HEK293 (cell line): ENCODE measurements at regions not wholly inside any gene's neighbourhood (a gene's known extent, or its start where the extent isn't known, plus 50 kb on each side); places are given as distances from the start of the nearest gene placed in this dataset.

Experiments
- CTCF ChIP-seq: fragments of 450-650 bp; formaldehyde crosslinking; IDR thresholded peaks from 2 replicates; pipeline ENCODE4 v1.5.1; 2016; ENCODE audit warnings: missing biosample characterization, missing genetic modification characterization
- FEZF1 ChIP-seq: fragments of 450-650 bp; formaldehyde crosslinking; IDR thresholded peaks from 2 replicates; pipeline ENCODE4 v1.5.1; 2016; ENCODE audit warnings: missing biosample characterization, missing genetic modification characterization
- ZBTB26 ChIP-seq: fragments of 450-650 bp; formaldehyde crosslinking; optimal IDR thresholded peaks from 2 replicates; pipeline ENCODE3; 2016; ENCODE audit warnings: missing biosample characterization, mild to moderate bottlenecking, missing genetic modification characterization
- ZNF146 ChIP-seq: fragments of 450-650 bp; formaldehyde crosslinking; IDR thresholded peaks from 2 replicates; pipeline ENCODE4 v1.5.1; 2016; ENCODE audit warnings: missing biosample characterization, missing genetic modification characterization
- ZNF501 ChIP-seq: fragments of 450-650 bp; formaldehyde crosslinking; IDR thresholded peaks from 2 replicates; pipeline ENCODE4 v1.5.1; 2016; ENCODE audit warnings: missing biosample characterization, missing genetic modification characterization
- ZNF561 ChIP-seq: fragments of 450-650 bp; IDR thresholded peaks from 2 replicates; pipeline ENCODE4 v1.5.1; 2018; ENCODE audit warnings: missing biosample characterization, missing genetic modification characterization, borderline replicate concordance
- ZSCAN18 ChIP-seq: fragments of 450-650 bp; formaldehyde crosslinking; IDR thresholded peaks from 2 replicates; pipeline ENCODE4 v1.5.1; 2016; ENCODE audit warnings: missing biosample characterization, missing genetic modification characterization
- TF ChIP-seq, protein P1 (sequence below): fragments of 450-650 bp; formaldehyde crosslinking; IDR thresholded peaks from 2 replicates; pipeline ENCODE4 v1.5.1; 2016; ENCODE audit warnings: missing biosample characterization, missing genetic modification characterization

DNA sequence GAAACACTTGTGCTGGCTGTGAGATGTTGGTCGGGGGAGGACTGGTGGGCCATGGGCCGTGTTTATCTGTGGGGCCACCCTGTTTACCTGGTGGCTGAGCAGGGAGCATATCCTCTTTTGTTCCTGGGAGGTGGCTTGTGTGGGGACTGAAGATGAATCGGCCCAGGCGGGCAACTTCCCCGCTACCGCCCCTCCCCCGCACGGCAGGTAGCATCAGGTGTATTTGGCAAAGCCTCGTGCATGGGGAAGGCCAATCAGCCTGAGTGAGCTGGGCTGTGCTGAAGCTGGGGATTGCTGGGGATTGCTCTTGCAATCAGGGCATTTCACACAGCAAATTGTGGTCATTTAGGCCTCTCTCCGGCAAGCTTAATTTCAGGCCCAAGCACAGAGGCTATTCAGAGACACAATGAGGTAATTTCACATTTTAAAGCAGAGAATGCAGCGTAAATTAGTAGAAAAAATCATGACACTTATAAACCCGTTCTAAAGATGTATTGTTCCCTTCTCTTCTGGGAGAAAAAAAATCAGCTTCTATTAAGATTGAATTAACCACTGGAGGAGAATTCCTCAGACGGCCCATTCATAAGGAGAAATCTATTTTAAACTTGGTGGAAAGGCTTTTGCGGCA, 197.7 kb upstream of the POU3F1 start:
- TF ChIP-seq ZNF146 (tag by site-specific recombination) (no peak), ZNF501 (tag by site-specific recombination) (no peak), FEZF1 (tag by site-specific recombination) (no peak), ZSCAN18 (tag by site-specific recombination) (no peak), CTCF (tag by site-specific recombination) (no peak), ZNF561 (no peak), ZBTB26 (tag by site-specific recombination) (no peak)
- TF ChIP-seq, protein P1, sequence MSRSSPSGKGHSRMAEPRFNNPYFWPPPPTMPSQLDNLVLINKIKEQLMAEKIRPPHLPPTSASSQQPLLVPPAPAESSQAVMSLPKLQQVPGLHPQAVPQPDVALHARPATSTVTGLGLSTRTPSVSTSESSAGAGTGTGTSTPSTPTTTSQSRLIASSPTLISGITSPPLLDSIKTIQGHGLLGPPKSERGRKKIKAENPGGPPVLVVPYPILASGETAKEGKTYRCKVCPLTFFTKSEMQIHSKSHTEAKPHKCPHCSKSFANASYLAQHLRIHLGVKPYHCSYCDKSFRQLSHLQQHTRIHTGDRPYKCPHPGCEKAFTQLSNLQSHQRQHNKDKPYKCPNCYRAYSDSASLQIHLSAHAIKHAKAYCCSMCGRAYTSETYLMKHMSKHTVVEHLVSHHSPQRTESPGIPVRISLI (tag by site-specific recombination): no peak
